ENCODE measurements at regions not wholly inside any gene's neighbourhood (a gene's known extent, or its start where the extent isn't known, plus 50 kb on each side); places are given as distances from the start of the nearest gene placed in this dataset.

GRCh38 chr2:41026613-41027012, 574.7 kb upstream of the SLC8A1 start:
- Histone ChIP-seq H3K4me3 (replicated peaks; ENCODE audit: insufficient read depth, low read length) (no peak overlapping the region), H3K27me3 (ENCODE audit: insufficient read depth, poor library complexity, severe bottlenecking) (no peaks in the 10 kb centered on the region), H3K27ac (replicated peaks) (no peak overlapping the region)
- no peak for DNase-seq (ENCODE audit: low read depth in 1 of 2, low spot score in 1 of 2)
- TF ChIP-seq, protein P1, sequence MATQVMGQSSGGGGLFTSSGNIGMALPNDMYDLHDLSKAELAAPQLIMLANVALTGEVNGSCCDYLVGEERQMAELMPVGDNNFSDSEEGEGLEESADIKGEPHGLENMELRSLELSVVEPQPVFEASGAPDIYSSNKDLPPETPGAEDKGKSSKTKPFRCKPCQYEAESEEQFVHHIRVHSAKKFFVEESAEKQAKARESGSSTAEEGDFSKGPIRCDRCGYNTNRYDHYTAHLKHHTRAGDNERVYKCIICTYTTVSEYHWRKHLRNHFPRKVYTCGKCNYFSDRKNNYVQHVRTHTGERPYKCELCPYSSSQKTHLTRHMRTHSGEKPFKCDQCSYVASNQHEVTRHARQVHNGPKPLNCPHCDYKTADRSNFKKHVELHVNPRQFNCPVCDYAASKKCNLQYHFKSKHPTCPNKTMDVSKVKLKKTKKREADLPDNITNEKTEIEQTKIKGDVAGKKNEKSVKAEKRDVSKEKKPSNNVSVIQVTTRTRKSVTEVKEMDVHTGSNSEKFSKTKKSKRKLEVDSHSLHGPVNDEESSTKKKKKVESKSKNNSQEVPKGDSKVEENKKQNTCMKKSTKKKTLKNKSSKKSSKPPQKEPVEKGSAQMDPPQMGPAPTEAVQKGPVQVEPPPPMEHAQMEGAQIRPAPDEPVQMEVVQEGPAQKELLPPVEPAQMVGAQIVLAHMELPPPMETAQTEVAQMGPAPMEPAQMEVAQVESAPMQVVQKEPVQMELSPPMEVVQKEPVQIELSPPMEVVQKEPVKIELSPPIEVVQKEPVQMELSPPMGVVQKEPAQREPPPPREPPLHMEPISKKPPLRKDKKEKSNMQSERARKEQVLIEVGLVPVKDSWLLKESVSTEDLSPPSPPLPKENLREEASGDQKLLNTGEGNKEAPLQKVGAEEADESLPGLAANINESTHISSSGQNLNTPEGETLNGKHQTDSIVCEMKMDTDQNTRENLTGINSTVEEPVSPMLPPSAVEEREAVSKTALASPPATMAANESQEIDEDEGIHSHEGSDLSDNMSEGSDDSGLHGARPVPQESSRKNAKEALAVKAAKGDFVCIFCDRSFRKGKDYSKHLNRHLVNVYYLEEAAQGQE (IDR thresholded peaks at IDR 0.05; ENCODE audit: insufficient replicate concordance, low read depth), result no peak

DNA sequence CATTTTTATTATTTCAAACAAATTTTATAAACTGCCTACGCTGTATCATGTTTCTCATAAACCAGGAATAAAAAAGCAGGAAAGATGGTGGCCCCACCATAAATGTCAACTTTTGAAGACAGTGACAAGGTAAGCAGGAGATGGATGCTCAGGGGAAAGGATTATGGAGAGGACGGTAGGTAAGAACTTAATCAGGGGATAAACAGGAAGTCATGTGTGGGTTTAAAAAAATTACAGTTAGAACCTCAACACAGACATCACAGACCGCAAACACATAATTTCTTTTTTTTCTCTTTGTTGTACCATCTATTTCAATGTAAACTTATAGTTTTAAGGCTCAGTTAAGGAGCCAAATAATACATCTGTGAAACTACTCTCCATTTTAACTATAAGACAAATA, 575.2 kb upstream of the SLC8A1 start:
- no peak overlapping the region for H3K4me3 ChIP-seq (replicated peaks; ENCODE audit: insufficient read depth, low read length)
- DNase-seq (ENCODE audit: low read depth in 1 of 2, low spot score in 1 of 2), result no peak
- H3K27me3 ChIP-seq (ENCODE audit: insufficient read depth, poor library complexity, severe bottlenecking), result no peaks in the 10 kb centered on the region
- TF ChIP-seq SPI1 (IDR thresholded peaks at IDR 0.05; ENCODE audit: borderline replicate concordance, low read depth), result no peak
- TF ChIP-seq POLR2AphosphoS5 (IDR thresholded peaks at IDR 0.05; ENCODE audit: low read depth), result no peak
- no peak for TF ChIP-seq GABPA (IDR thresholded peaks at IDR 0.05; ENCODE audit: low read depth)
- TF ChIP-seq, protein P1 (IDR thresholded peaks at IDR 0.05; ENCODE audit: insufficient replicate concordance, low read depth), result no peak
- TF ChIP-seq CTCF (IDR thresholded peaks at IDR 0.05; ENCODE audit: insufficient read depth, low read length), result no peak
- no peak overlapping the region for H3K27ac ChIP-seq (replicated peaks)

GRCh38 chr2:41031282-41031681, 579.4 kb upstream of the SLC8A1 start:
- Histone ChIP-seq H3K27ac (replicated peaks) (no peak overlapping the region), H3K4me3 (replicated peaks; ENCODE audit: insufficient read depth, low read length) (no peak overlapping the region), H3K27me3 (ENCODE audit: insufficient read depth, poor library complexity, severe bottlenecking) (no peaks in the 10 kb centered on the region)
- DNase-seq (ENCODE audit: low read depth in 1 of 2, low spot score in 1 of 2), result no peak
- TF ChIP-seq, protein P1 (IDR thresholded peaks at IDR 0.05; ENCODE audit: insufficient replicate concordance, low read depth), result no peak
- TF ChIP-seq GABPA (IDR thresholded peaks at IDR 0.05; ENCODE audit: low read depth), result no peak
- no peak for TF ChIP-seq SPI1 (IDR thresholded peaks at IDR 0.05; ENCODE audit: borderline replicate concordance, low read depth)
- no peak for TF ChIP-seq POLR2AphosphoS5 (IDR thresholded peaks at IDR 0.05; ENCODE audit: low read depth)
- no peak for TF ChIP-seq CTCF (IDR thresholded peaks at IDR 0.05; ENCODE audit: insufficient read depth, low read length)

DNA sequence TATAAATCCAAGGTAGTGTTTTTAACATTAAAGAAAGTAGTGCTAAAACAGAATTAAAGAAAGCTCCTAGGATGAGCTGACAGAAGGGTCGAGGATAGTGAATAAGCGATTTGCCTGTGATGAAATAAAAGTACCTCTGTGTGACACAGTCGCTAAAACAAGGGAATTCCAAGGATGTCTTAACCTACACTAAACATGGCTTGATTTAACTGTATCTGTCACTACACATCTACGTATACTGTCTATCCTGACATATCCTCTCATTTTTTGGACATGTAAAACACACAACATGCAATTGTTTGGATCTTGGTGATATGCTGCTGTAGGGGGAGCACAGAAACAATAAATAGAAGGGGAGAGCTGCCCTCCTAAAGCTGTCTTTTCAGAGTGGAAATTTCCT, 580.8 kb upstream of the SLC8A1 start:
- TF ChIP-seq SPI1 (IDR thresholded peaks at IDR 0.05; ENCODE audit: borderline replicate concordance, low read depth) (no peak), POLR2AphosphoS5 (IDR thresholded peaks at IDR 0.05; ENCODE audit: low read depth) (no peak), GABPA (IDR thresholded peaks at IDR 0.05; ENCODE audit: low read depth) (no peak), CTCF (IDR thresholded peaks at IDR 0.05; ENCODE audit: insufficient read depth, low read length) (no peak)
- TF ChIP-seq, protein P1 (IDR thresholded peaks at IDR 0.05; ENCODE audit: insufficient replicate concordance, low read depth), result no peak

More for the DNA sequence above, 580.8 kb upstream of the SLC8A1 start:
- Histone ChIP-seq H3K27ac (replicated peaks) (no peak overlapping the region), H3K4me3 (replicated peaks; ENCODE audit: insufficient read depth, low read length) (no peak overlapping the region), H3K27me3 (ENCODE audit: insufficient read depth, poor library complexity, severe bottlenecking) (no peaks in the 10 kb centered on the region)
- no peak for DNase-seq (ENCODE audit: low read depth in 1 of 2, low spot score in 1 of 2)

Data from HL-60 (cell line).